ENCODE measurements at regions not wholly inside any gene's neighbourhood (a gene's known extent, or its start where the extent isn't known, plus 50 kb on each side); places are given as distances from the start of the nearest gene placed in this dataset.

GRCh38 chr2:67806816-67807215, 256.0 kb downstream of the C1D start:
- no peak overlapping the region for H2AFZ ChIP-seq (ENCODE audit: insufficient read depth, low read depth, low read length, poor library complexity, severe bottlenecking)
- no peak for DNase-seq

GRCh38 chr2:67808112-67808511, 254.7 kb downstream of the C1D start:
- Mint-ChIP-seq H3K27me3 (ENCODE audit: low read depth in 3 of 3) (peaks cover 0 to 2% (median 1%) of the 10 kb centered on the region in 3 donors), H3K4me1 (no peaks in the 10 kb centered on the region), H3K36me3 (no peaks in the 10 kb centered on the region), H3K4me3 (no peak overlapping the region), H3K9me3 (peaks cover 14 to 34% (median 19%) of the 10 kb centered on the region in 7 donors), H3K27ac (no peak overlapping the region)
- H2AFZ ChIP-seq (ENCODE audit: insufficient read depth, low read depth, low read length, poor library complexity, severe bottlenecking), result no peak overlapping the region
- no peaks in the 10 kb centered on the region for H3K79me2 ChIP-seq (ENCODE audit: insufficient read depth, low read length)
- DNase-seq, result no peak
- no peak overlapping the region for H3K4me2 ChIP-seq (replicated peaks; ENCODE audit: extremely low read depth, low read length, poor library complexity, severe bottlenecking)
- H3K27ac ChIP-seq (ENCODE audit: low read depth in 1 of 2, low read length in 2 of 2), result no peak overlapping the region
- no peaks in the 10 kb centered on the region for H3K27me3 ChIP-seq (ENCODE audit: control insufficient read depth in 2 of 2, insufficient read depth in 2 of 2, low read length in 2 of 2)
- no peak overlapping the region for H3K4me3 ChIP-seq (replicated peaks in 1 of 3; ENCODE audit: low read depth in 2 of 3, low read length in 3 of 3)
- TF ChIP-seq CTCF (IDR thresholded peaks at IDR 0.05), result no peak
- H4K20me1 ChIP-seq (ENCODE audit: insufficient read depth, low read length), result no peaks in the 10 kb centered on the region
- no peaks in the 10 kb centered on the region for H3K4me1 ChIP-seq (ENCODE audit: control insufficient read depth in 1 of 2, insufficient read depth in 2 of 2, low read length in 2 of 2)
- intact Hi-C loops (cut with micrococcal nuclease), result no loop called here
- peaks cover 14 to 27% of the 10 kb centered on the region in 2 donors for H3K9me3 ChIP-seq (replicated peaks in 1 of 2; ENCODE audit: control insufficient read depth in 1 of 2, insufficient read depth in 1 of 2, low read length in 2 of 2)
- H3K36me3 ChIP-seq (replicated peaks in 1 of 2; ENCODE audit: control insufficient read depth in 1 of 2, insufficient read depth in 2 of 2, low read length in 2 of 2), result no peaks in the 10 kb centered on the region
- H3K9ac ChIP-seq (ENCODE audit: insufficient read depth, low read length, poor library complexity, severe bottlenecking), result no peak overlapping the region

More at GRCh38 chr2:67806816-67807215, 256.0 kb downstream of the C1D start:
- no peak overlapping the region for H3K27ac ChIP-seq (ENCODE audit: low read depth in 1 of 2, low read length in 2 of 2)
- no peak for TF ChIP-seq CTCF (IDR thresholded peaks at IDR 0.05)
- no peaks in the 10 kb centered on the region for H3K36me3 ChIP-seq (replicated peaks in 1 of 2; ENCODE audit: control insufficient read depth in 1 of 2, insufficient read depth in 2 of 2, low read length in 2 of 2)
- H4K20me1 ChIP-seq (ENCODE audit: insufficient read depth, low read length), result no peaks in the 10 kb centered on the region
- no peak overlapping the region for H3K9ac ChIP-seq (ENCODE audit: insufficient read depth, low read length, poor library complexity, severe bottlenecking)
- peaks cover 14 to 27% of the 10 kb centered on the region in 2 donors for H3K9me3 ChIP-seq (replicated peaks in 1 of 2; ENCODE audit: control insufficient read depth in 1 of 2, insufficient read depth in 1 of 2, low read length in 2 of 2)
- H3K4me3 ChIP-seq (replicated peaks in 1 of 3; ENCODE audit: low read depth in 2 of 3, low read length in 3 of 3), result no peak overlapping the region
- H3K27ac Mint-ChIP-seq, result no peak overlapping the region
- H3K27me3 ChIP-seq (ENCODE audit: control insufficient read depth in 2 of 2, insufficient read depth in 2 of 2, low read length in 2 of 2), result no peaks in the 10 kb centered on the region
- WGBS (ENCODE audit: insufficient coverage), result no CpG with 5 or more reads among the region's 1 CpG
- no peak overlapping the region for H3K4me2 ChIP-seq (replicated peaks; ENCODE audit: extremely low read depth, low read length, poor library complexity, severe bottlenecking)
- no peak overlapping the region for H3K4me3 Mint-ChIP-seq
- peaks cover 14 to 31% (median 20%) of the 10 kb centered on the region in 7 donors for H3K9me3 Mint-ChIP-seq
- intact Hi-C loops (cut with micrococcal nuclease), result no loop called here
- H3K79me2 ChIP-seq (ENCODE audit: insufficient read depth, low read length), result no peaks in the 10 kb centered on the region
- H3K27me3 Mint-ChIP-seq (ENCODE audit: low read depth in 3 of 3), result peaks cover 0 to 2% (median 1%) of the 10 kb centered on the region in 3 donors
- no peaks in the 10 kb centered on the region for H3K36me3 Mint-ChIP-seq
- no peaks in the 10 kb centered on the region for H3K4me1 ChIP-seq (ENCODE audit: control insufficient read depth in 1 of 2, insufficient read depth in 2 of 2, low read length in 2 of 2)
- no peaks in the 10 kb centered on the region for H3K4me1 Mint-ChIP-seq
